Loucy (cell line): ENCODE measurements at regions not wholly inside any gene's neighbourhood (a gene's known extent, or its start where the extent isn't known, plus 50 kb on each side); places are given as distances from the start of the nearest gene placed in this dataset.

Experiments
- CTCF ChIP-seq: fragments of 200-600 bp; sonication (generic); conservative IDR thresholded peaks from 2 replicates; pipeline ENCODE4 v1.5.1; 2014; ENCODE audit warnings: mild to moderate bottlenecking, antibody characterized with exemption, low read length
- EZH2phosphoT487 ChIP-seq: fragments of 200-600 bp; IDR thresholded peaks from 2 replicates; pipeline ENCODE4 v1.6.1; 2018; ENCODE audit warnings: antibody characterized with exemption, mild to moderate bottlenecking, moderate library complexity, borderline replicate concordance

GRCh38 chr18:66043009-66043408, 292.2 kb downstream of the CDH7 start:
- TF ChIP-seq CTCF (no peak), EZH2phosphoT487 (no peak)
